Stimulated activated naive B cell treated with anti-CD40 and anti-IgM and Interleukin-4, amounts not matched to agents 10 μg/mL and 1 μg/mL and 100 μg/mL, for 72 hours (primary cell): ENCODE measurements at regions not wholly inside any gene's neighbourhood (a gene's known extent, or its start where the extent isn't known, plus 50 kb on each side); places are given as distances from the start of the nearest gene placed in this dataset.

Experiments used
- ATAC-seq, 2 donors: fragments of 150-1000 bp; cut with Tn5 transposase; replicated peaks; 2 replicates each; pipeline ENCODE4 v1.10.0; 2021; ENCODE audit warnings: moderate library complexity in 1 of 2
- DNase-seq: peaks from one replicate; pipeline ENCODE4 v3.0.0; 2021
- H3K27ac Mint-ChIP-seq: one replicate; pipeline ENCODE4 v1.8.0; 2022; ENCODE audit warnings: mild to moderate bottlenecking, mixed read lengths
- H3K27me3 Mint-ChIP-seq, 2 donors: one replicate each; pipeline ENCODE4 v1.8.0; 2022; ENCODE audit warnings: mixed read lengths in 2 of 2
- H3K36me3 Mint-ChIP-seq, 2 donors: one replicate each; pipeline ENCODE4 v1.8.0; 2022; ENCODE audit warnings: mixed read lengths in 2 of 2, mild to moderate bottlenecking in 1 of 2
- H3K4me1 Mint-ChIP-seq, 2 donors: one replicate each; pipeline ENCODE4 v1.8.0; 2022; ENCODE audit warnings: mixed read lengths in 2 of 2, mild to moderate bottlenecking in 1 of 2
- H3K4me3 Mint-ChIP-seq, 2 donors: one replicate each; pipeline ENCODE4 v1.8.0; 2022; ENCODE audit warnings: mild to moderate bottlenecking in 2 of 2, mixed read lengths in 2 of 2, moderate library complexity in 1 of 2
- H3K9me3 Mint-ChIP-seq, 2 donors: one replicate each; pipeline ENCODE4 v1.8.0; 2022; ENCODE audit warnings: mixed read lengths in 2 of 2, mild to moderate bottlenecking in 1 of 2

DNA sequence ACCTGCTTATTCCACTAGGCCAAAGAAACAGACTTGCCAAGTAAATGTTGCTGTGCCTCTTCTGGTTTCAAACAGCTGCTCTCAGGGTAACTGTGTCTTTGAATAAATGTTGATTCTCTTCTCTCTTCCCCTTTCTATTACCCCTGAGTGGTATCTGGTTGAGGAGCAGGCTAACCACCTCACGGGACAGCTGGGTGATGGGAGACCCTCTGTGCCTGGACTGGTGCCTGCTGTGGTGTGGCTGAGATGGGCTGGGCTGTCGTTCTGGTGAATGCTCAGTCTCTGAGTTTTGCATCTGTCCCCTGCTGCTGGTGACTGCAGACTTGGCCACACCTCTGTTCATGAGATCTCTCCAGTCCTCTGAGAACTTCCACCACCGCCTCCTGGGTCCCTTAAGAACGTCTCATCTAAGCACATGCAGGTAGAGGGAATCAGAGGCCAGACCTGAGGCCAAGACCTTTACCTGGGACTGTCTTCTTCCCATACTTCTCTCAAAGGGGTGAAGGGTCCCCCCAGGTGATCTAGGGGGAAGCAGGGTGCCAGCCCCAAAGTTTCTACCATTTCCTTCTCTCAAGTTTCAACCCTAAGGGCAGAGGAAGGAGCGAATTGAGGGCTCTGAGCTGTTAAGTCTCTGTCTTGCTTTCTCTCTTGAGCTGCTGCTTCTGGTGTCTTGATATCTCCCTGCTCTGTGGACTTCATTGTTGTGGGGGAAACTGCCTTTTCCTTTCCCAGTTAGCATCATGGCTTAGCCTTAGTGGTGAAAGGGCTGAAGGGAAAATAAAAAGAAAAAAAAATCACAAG is 252.9 kb downstream of the EBLN2 start:
- no peak overlapping the region for H3K27ac Mint-ChIP-seq
- DNase-seq (no peak), ATAC-seq (no peak)
- no peak overlapping the region for H3K4me3 Mint-ChIP-seq
- H3K36me3 Mint-ChIP-seq = no peaks in the 10 kb centered on the region
- H3K27me3 Mint-ChIP-seq = peaks cover 4 to 10% of the 10 kb centered on the region in 2 donors
- peaks cover 0 to under 1% of the 10 kb centered on the region in 2 donors for H3K9me3 Mint-ChIP-seq
- H3K4me1 Mint-ChIP-seq = no peaks in the 10 kb centered on the region

GRCh38 chr3:73315706-73316105 is 254.2 kb downstream of the EBLN2 start:
- Mint-ChIP-seq H3K27ac (no peak overlapping the region), H3K36me3 (no peaks in the 10 kb centered on the region), H3K9me3 (peaks cover under 1 to 2% of the 10 kb centered on the region in 2 donors), H3K4me3 (no peak overlapping the region), H3K4me1 (no peaks in the 10 kb centered on the region), H3K27me3 (peaks cover 4 to 10% of the 10 kb centered on the region in 2 donors)
- DNase-seq (no peak), ATAC-seq (no peak)

- Mint-ChIP-seq H3K27me3 (peaks cover 4 to 10% of the 10 kb centered on the region in 2 donors), H3K4me1 (no peaks in the 10 kb centered on the region), H3K9me3 (peaks cover 3 to 10% of the 10 kb centered on the region in 2 donors), H3K36me3 (no peaks in the 10 kb centered on the region), H3K27ac (no peak overlapping the region), H3K4me3 (no peak overlapping the region)
- ATAC-seq (no peak), DNase-seq (no peak)
Observed at GRCh38 chr3:73319179-73319769, 257.8 kb downstream of the EBLN2 start.

- Mint-ChIP-seq H3K4me1 (no peaks in the 10 kb centered on the region), H3K27ac (no peak overlapping the region)
Observed at GRCh38 chr3:73321286-73321999, 260.0 kb downstream of the EBLN2 start.

GRCh38 chr3:73324203-73325155 is 263.0 kb downstream of the EBLN2 start:
- H3K27me3 Mint-ChIP-seq = no peaks in the 10 kb centered on the region
- peaks cover 3 to 8% of the 10 kb centered on the region in 2 donors for H3K9me3 Mint-ChIP-seq
- no peak overlapping the region for H3K4me3 Mint-ChIP-seq
- no peak overlapping the region for H3K27ac Mint-ChIP-seq
- no peaks in the 10 kb centered on the region for H3K36me3 Mint-ChIP-seq
- DNase-seq (no peak), ATAC-seq (no peak)
- H3K4me1 Mint-ChIP-seq = no peaks in the 10 kb centered on the region

More at GRCh38 chr3:73321286-73321999, 260.0 kb downstream of the EBLN2 start:
- Mint-ChIP-seq H3K4me3 (no peak overlapping the region), H3K36me3 (no peaks in the 10 kb centered on the region), H3K27me3 (peaks cover 0 to under 1% of the 10 kb centered on the region in 2 donors), H3K9me3 (peaks cover 3 to 10% of the 10 kb centered on the region in 2 donors)
- ATAC-seq (no peak), DNase-seq (no peak)

GRCh38 chr3:73326396-73326795 is 264.9 kb downstream of the EBLN2 start:
- H3K9me3 Mint-ChIP-seq = peaks cover 0 to 5% of the 10 kb centered on the region in 2 donors
- H3K27me3 Mint-ChIP-seq = no peaks in the 10 kb centered on the region
- H3K27ac Mint-ChIP-seq = no peak overlapping the region

DNA sequence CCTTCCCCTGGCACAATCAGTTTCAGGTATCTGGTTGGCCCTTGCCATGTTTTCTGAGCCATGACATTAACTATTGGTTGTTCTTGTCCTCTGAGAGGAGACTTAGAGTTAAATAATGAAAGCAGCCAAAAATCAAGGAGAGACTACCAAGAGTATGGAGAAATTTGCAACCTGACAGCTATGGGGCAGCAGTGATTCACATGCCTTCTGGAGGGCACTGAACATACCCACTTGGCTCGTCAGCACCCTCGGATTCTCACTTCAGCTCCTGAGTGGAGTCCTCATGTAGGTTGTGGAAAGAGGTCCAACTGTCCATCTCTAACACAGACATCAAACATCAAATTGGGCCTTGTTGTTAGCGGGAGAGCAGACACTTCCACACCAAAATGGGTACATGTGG is 265.6 kb downstream of the EBLN2 start:
- no peak for ATAC-seq
- H3K4me3 Mint-ChIP-seq = no peak overlapping the region
- no peaks in the 10 kb centered on the region for H3K36me3 Mint-ChIP-seq
- no peaks in the 10 kb centered on the region for H3K27me3 Mint-ChIP-seq
- peaks cover 0 to 5% of the 10 kb centered on the region in 2 donors for H3K9me3 Mint-ChIP-seq
- H3K4me1 Mint-ChIP-seq = no peaks in the 10 kb centered on the region
- DNase-seq = no peak
- no peak overlapping the region for H3K27ac Mint-ChIP-seq

More at GRCh38 chr3:73326396-73326795, 264.9 kb downstream of the EBLN2 start:
- no peaks in the 10 kb centered on the region for H3K36me3 Mint-ChIP-seq
- no peak overlapping the region for H3K4me3 Mint-ChIP-seq
- ATAC-seq (no peak), DNase-seq (no peak)
- no peaks in the 10 kb centered on the region for H3K4me1 Mint-ChIP-seq
